ENCODE measurements at regions not wholly inside any gene's neighbourhood (a gene's known extent, or its start where the extent isn't known, plus 50 kb on each side); places are given as distances from the start of the nearest gene placed in this dataset.
A peak's percentile ranks its signal among the peaks of the same experiment; 100 is the strongest.

- POLR2A ChIA-PET: interaction anchor here (0.5 to 0.9 kb wide), 2 partner anchors 10 to 12 kb away, joined by 3 to 4 read pairs; no protein-coding TSS in a partner anchor
- CTCF ChIA-PET (ENCODE audit: unreplicated experiment): no interaction called here
- Histone ChIP-seq H3K36me3 (ENCODE audit: insufficient read depth, low read length) (no peaks in the 10 kb centered on the region; the same call in 1 of the 2 replicates), H3K4me2 (ENCODE audit: low read length) (no peak overlapping the region), H3K4me3 (ENCODE audit: low read depth, low read length, poor library complexity, severe bottlenecking) (no peak overlapping the region), H3K4me1 (ENCODE audit: insufficient read depth, low read length, poor library complexity, severe bottlenecking) (peaks cover 56% of the 10 kb centered on the region), H4K20me1 (ENCODE audit: insufficient read depth, low read length) (no peaks in the 10 kb centered on the region), H2AFZ (ENCODE audit: low read length) (peak overlapping the region; percentile 94; the same call in 1 of the 2 replicates), H3K9me2 (ENCODE audit: insufficient read depth, low read length) (no peaks in the 10 kb centered on the region), H3K79me2 (ENCODE audit: insufficient read depth, low read depth, low read length) (no peaks in the 10 kb centered on the region), H3K9me3 (ENCODE audit: low read length) (no peaks in the 10 kb centered on the region), H3K27ac (ENCODE audit: low read depth, low read length, poor library complexity, severe bottlenecking) (no peak overlapping the region)
- DNase-seq (ENCODE audit: low spot score): no peak
- TF ChIP-seq, protein P1, sequence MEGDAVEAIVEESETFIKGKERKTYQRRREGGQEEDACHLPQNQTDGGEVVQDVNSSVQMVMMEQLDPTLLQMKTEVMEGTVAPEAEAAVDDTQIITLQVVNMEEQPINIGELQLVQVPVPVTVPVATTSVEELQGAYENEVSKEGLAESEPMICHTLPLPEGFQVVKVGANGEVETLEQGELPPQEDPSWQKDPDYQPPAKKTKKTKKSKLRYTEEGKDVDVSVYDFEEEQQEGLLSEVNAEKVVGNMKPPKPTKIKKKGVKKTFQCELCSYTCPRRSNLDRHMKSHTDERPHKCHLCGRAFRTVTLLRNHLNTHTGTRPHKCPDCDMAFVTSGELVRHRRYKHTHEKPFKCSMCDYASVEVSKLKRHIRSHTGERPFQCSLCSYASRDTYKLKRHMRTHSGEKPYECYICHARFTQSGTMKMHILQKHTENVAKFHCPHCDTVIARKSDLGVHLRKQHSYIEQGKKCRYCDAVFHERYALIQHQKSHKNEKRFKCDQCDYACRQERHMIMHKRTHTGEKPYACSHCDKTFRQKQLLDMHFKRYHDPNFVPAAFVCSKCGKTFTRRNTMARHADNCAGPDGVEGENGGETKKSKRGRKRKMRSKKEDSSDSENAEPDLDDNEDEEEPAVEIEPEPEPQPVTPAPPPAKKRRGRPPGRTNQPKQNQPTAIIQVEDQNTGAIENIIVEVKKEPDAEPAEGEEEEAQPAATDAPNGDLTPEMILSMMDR (conservative IDR thresholded peaks at IDR 0.05; ENCODE audit: low read length): no peak
- TF ChIP-seq EZH2phosphoT487 (IDR thresholded peaks at IDR 0.05; ENCODE audit: borderline replicate concordance, low read depth, low read length): no peak
- intact Hi-C loops (cut with micrococcal nuclease; ENCODE audit: unreplicated experiment): no loop called here
- BruUV-seq (replicated peaks): no TSS peak
Measured at GRCh38 chr6:105786449-105786848, 299.7 kb upstream of the PRDM1 start.

- no peaks in the 10 kb centered on the region; the same call in 1 of the 2 replicates for H3K36me3 ChIP-seq (ENCODE audit: insufficient read depth, low read length)
- BruUV-seq (replicated peaks): no TSS peak
- H2AFZ ChIP-seq (ENCODE audit: low read length): peak overlapping the region; percentile 94
- no peak for TF ChIP-seq EZH2phosphoT487 (IDR thresholded peaks at IDR 0.05; ENCODE audit: borderline replicate concordance, low read depth, low read length)
- TF ChIP-seq, protein P1 (conservative IDR thresholded peaks at IDR 0.05; ENCODE audit: low read length): no peak
- H3K4me3 ChIP-seq (ENCODE audit: low read depth, low read length, poor library complexity, severe bottlenecking): no peak overlapping the region
- POLR2A ChIA-PET: interaction anchor here (0.6 to 0.9 kb wide), 2 partner anchors 9 to 234 kb away, joined by 3 to 4 read pairs; no protein-coding TSS in a partner anchor
- intact Hi-C loops (cut with micrococcal nuclease; ENCODE audit: unreplicated experiment): no loop called here
- H3K9me2 ChIP-seq (ENCODE audit: insufficient read depth, low read length): no peaks in the 10 kb centered on the region
- peak overlapping the region; percentile 38 for H3K27ac ChIP-seq (ENCODE audit: low read depth, low read length, poor library complexity, severe bottlenecking)
- no peaks in the 10 kb centered on the region for H4K20me1 ChIP-seq (ENCODE audit: insufficient read depth, low read length)
- no peaks in the 10 kb centered on the region for H3K79me2 ChIP-seq (ENCODE audit: insufficient read depth, low read depth, low read length)
- no peaks in the 10 kb centered on the region for H3K9me3 ChIP-seq (ENCODE audit: low read length)
- CTCF ChIA-PET (ENCODE audit: unreplicated experiment): no interaction called here
- DNase-seq (ENCODE audit: low spot score): peak; percentile 61
- peak overlapping the region; percentile 43 for H3K4me2 ChIP-seq (ENCODE audit: low read length)
- H3K4me1 ChIP-seq (ENCODE audit: insufficient read depth, low read length, poor library complexity, severe bottlenecking): peaks cover 58% of the 10 kb centered on the region
Measured at GRCh38 chr6:105785066-105785811, 300.9 kb upstream of the PRDM1 start.

GRCh38 chr6:105784179-105784578 lies 302.0 kb upstream of the PRDM1 start:
- intact Hi-C loops (cut with micrococcal nuclease; ENCODE audit: unreplicated experiment): no loop called here
- H3K4me3 ChIP-seq (ENCODE audit: low read depth, low read length, poor library complexity, severe bottlenecking): no peak overlapping the region

More at GRCh38 chr6:105784179-105784578, 302.0 kb upstream of the PRDM1 start:
- Histone ChIP-seq H3K4me1 (ENCODE audit: insufficient read depth, low read length, poor library complexity, severe bottlenecking) (peaks cover 62% of the 10 kb centered on the region), H3K9me2 (ENCODE audit: insufficient read depth, low read length) (no peaks in the 10 kb centered on the region), H3K9me3 (ENCODE audit: low read length) (no peaks in the 10 kb centered on the region), H3K79me2 (ENCODE audit: insufficient read depth, low read depth, low read length) (no peaks in the 10 kb centered on the region), H3K4me2 (ENCODE audit: low read length) (no peak overlapping the region), H3K36me3 (ENCODE audit: insufficient read depth, low read length) (no peaks in the 10 kb centered on the region; the same call in 1 of the 2 replicates), H4K20me1 (ENCODE audit: insufficient read depth, low read length) (no peaks in the 10 kb centered on the region), H2AFZ (ENCODE audit: low read length) (no peak overlapping the region; the same call in 1 of the 2 replicates), H3K27ac (ENCODE audit: low read depth, low read length, poor library complexity, severe bottlenecking) (no peak overlapping the region)
- DNase-seq (ENCODE audit: low spot score): no peak
- BruUV-seq (replicated peaks): no TSS peak
- ChIA-PET CTCF (ENCODE audit: unreplicated experiment) (interaction anchor here (0.5 kb wide), 1 partner anchor 115 kb away, joined by 3 read pairs; no protein-coding TSS in a partner anchor), POLR2A (interaction anchor here (0.6 to 0.7 kb wide), 3 partner anchors 33 to 235 kb away, joined by 3 read pairs; no protein-coding TSS in a partner anchor)
- no peak for TF ChIP-seq EZH2phosphoT487 (IDR thresholded peaks at IDR 0.05; ENCODE audit: borderline replicate concordance, low read depth, low read length)
- TF ChIP-seq, protein P1 (conservative IDR thresholded peaks at IDR 0.05; ENCODE audit: low read length): no peak

Measured in OCI-LY7 (cell line).